IPS DF 6.9 (cell line): ENCODE measurements at regions not wholly inside any gene's neighbourhood (a gene's known extent, or its start where the extent isn't known, plus 50 kb on each side); places are given as distances from the start of the nearest gene placed in this dataset.

Experiments
- DNase-seq: peaks from one replicate; pipeline ENCODE4 v3.0.0-alpha.2; 2013; ENCODE audit warnings: low read depth, low spot score
- H3K27ac ChIP-seq: one replicate; pipeline ENCODE4 v1.5.1; 2013; ENCODE audit warnings: low read length, control low read depth
- H3K27me3 ChIP-seq: 2 replicates; pipeline ENCODE4 v1.6.1; 2013; ENCODE audit warnings: mild to moderate bottlenecking, low read length; ENCODE audit not compliant: control insufficient read depth, insufficient read depth
- H3K36me3 ChIP-seq: 2 replicates; pipeline ENCODE4 v1.6.1; 2013; ENCODE audit warnings: low read length; ENCODE audit not compliant: control insufficient read depth, insufficient read depth
- H3K4me1 ChIP-seq: 2 replicates; pipeline ENCODE4 v1.6.1; 2013; ENCODE audit warnings: low read length; ENCODE audit not compliant: control insufficient read depth, insufficient read depth
- H3K4me3 ChIP-seq: 2 replicates; pipeline ENCODE4 v1.5.1; 2013; ENCODE audit warnings: mild to moderate bottlenecking, low read length
- H3K9me3 ChIP-seq: 2 replicates; pipeline ENCODE4 v1.6.1; 2013; ENCODE audit warnings: low read length, inconsistent platforms; ENCODE audit not compliant: control insufficient read depth, insufficient read depth
- WGBS: extraction: QIAGEN DNeasy Blood & Tissue Kit; methylation state at CpG from one replicate; pipeline ENCODE4 v1.1.7; 2013; ENCODE audit warnings: mixed read lengths, missing lambda C conversion rate; ENCODE audit not compliant: insufficient read length, insufficient coverage; 5-methylcytosine and 5-hydroxymethylcytosine counted together

DNA sequence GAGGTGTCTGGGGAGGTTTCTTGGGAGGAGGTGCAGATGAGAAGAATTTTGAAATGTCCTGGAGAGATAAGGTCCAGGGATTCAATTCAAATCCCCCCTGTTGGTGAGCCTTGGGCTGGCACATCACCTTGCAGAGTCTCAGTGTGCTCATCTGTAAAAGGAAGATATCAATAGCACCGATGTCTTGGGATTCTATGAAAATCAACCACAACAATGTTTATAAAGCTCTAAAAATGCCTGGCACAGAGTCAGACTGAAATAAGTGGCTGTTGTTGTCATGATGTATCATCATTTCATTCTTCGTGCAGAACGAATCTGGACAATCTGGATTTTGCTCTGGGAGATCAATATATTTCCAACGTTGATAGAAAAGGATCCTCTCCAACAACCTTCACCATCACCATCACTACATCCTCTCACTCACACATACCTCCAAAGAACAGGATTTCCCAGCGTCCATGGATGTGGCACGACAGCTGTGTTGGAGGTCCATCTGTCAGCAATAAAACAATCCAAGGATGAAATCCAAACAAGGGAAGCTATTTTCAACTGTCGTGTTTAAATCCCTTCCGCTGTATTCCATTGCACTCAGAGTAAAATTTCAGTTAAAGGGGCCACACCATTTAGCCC is 393.7 kb upstream of the DYNLRB2 start:
- WGBS = no CpG with 5 or more reads among the region's 8 CpGs
- Histone ChIP-seq H3K9me3 (no peaks in the 10 kb centered on the region), H3K27ac (no peak overlapping the region), H3K27me3 (no peaks in the 10 kb centered on the region), H3K4me3 (no peak overlapping the region), H3K36me3 (no peaks in the 10 kb centered on the region), H3K4me1 (no peaks in the 10 kb centered on the region)
- DNase-seq = no peak

DNA sequence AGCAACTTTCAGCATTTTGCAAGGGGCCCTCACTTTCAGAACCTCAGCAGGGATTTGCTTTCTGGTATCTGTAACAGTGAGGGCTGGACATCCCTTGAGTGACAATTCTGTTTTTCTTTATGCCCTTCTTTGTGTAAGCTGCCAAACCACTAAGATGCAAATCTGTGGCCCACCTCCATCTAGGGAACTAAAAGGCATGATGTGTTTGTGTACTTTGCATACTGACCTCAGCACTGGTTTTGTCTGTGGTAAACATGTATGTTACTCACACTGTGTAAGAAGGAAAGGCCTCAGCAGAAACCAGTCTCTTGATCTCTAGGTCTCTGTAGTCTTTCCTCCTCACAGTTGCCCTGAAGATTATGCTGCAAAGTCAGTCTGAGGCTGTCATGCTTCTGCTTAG is 396.6 kb upstream of the DYNLRB2 start:
- Histone ChIP-seq H3K4me3 (no peak overlapping the region), H3K36me3 (no peaks in the 10 kb centered on the region), H3K27me3 (no peaks in the 10 kb centered on the region), H3K4me1 (no peaks in the 10 kb centered on the region), H3K27ac (no peak overlapping the region), H3K9me3 (no peaks in the 10 kb centered on the region)
- DNase-seq = no peak

DNA sequence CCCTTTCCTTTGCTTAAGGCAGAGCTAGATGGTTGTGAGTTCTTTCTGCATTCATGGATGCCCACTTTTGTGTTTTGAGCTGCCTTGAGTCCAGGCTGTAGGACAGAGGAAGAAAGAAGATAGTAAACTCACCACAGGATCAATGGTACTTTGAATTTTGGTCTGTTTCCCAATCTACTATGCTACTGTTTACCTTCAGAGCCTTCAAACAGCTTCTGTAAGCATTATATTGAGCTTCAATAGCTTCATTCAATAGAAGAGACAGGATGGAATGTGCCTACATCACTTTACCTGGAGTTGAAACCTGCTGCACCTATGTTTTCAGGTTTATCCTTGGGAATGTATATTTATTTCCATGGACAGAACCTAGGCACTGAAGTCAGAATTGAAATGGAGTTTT is 397.9 kb upstream of the DYNLRB2 start:
- Histone ChIP-seq H3K27me3 (no peaks in the 10 kb centered on the region), H3K9me3 (no peaks in the 10 kb centered on the region), H3K4me3 (no peak overlapping the region), H3K36me3 (no peaks in the 10 kb centered on the region), H3K4me1 (no peaks in the 10 kb centered on the region), H3K27ac (no peak overlapping the region)
- no peak for DNase-seq

DNA sequence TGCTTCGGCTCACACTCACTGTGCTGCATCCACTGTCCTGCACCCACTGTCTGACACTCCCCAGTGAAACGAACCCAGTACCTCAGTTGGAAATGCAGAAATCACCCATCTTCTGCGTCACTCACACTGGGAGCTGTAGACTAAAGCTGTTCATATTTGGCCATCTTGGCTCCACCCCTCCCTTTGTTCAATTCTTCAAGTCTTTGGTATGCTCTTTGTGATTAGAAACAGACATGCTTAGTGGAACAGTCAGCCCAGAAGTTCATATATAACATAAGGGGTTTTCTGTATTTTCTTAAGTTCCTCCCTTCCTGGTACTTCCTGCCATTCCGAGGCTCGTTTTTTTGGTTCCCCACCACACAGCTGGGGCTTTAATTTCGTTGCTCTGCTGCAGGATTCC is 398.5 kb upstream of the DYNLRB2 start:
- Histone ChIP-seq H3K4me3 (no peak overlapping the region), H3K27ac (no peak overlapping the region), H3K9me3 (no peaks in the 10 kb centered on the region), H3K36me3 (no peaks in the 10 kb centered on the region), H3K27me3 (no peaks in the 10 kb centered on the region), H3K4me1 (no peaks in the 10 kb centered on the region)
- no CpG with 5 or more reads among the region's 6 CpGs for WGBS
- no peak for DNase-seq

DNA sequence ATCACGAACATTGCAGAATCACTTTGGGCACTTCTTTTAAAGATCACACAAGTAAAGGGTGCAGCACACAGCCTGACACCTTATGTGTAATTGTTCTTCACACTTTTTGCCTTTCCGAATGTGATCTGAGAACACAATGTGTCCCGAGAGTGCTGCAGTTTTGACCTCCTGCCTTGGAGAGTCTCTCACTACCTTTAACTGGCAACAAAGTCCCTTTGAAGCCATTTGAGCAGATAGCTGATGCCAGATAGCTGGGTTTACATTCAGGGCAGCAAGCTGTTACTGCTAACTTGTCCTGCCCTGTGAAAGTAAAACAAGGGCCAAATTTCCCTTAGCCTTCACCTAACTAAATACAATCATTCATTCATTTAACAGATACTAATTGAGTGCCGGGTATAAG is 411.0 kb upstream of the DYNLRB2 start:
- DNase-seq = no peak
- H3K4me3 ChIP-seq = no peak overlapping the region
- no CpG with 5 or more reads among the region's 4 CpGs for WGBS
- H3K27me3 ChIP-seq = no peaks in the 10 kb centered on the region
- no peaks in the 10 kb centered on the region for H3K36me3 ChIP-seq
- no peaks in the 10 kb centered on the region for H3K4me1 ChIP-seq
- no peaks in the 10 kb centered on the region for H3K9me3 ChIP-seq
- H3K27ac ChIP-seq = no peak overlapping the region

DNA sequence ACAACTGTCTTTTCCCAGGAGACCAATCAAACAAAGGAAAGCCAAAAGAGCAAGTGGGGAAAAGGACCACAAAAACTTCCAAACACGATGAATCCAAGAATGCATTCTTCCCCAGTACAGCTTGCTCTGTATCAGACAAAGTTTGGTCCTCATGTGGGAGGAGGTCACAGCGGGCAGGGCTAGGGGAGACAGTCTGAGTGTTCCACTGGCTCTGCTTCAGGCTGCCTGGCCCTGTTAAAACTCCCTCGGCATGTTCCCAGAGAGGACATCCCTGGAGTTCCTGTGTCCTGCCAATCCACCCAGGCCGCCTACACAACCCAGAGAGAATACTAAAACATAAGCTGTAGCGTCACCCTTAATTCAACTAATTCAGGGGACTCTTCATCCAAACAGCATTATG is 415.1 kb upstream of the DYNLRB2 start:
- Histone ChIP-seq H3K9me3 (no peaks in the 10 kb centered on the region), H3K4me3 (no peak overlapping the region), H3K27ac (no peak overlapping the region), H3K36me3 (no peaks in the 10 kb centered on the region), H3K27me3 (no peaks in the 10 kb centered on the region), H3K4me1 (no peaks in the 10 kb centered on the region)
- no peak for DNase-seq
- WGBS = no CpG with 5 or more reads among the region's 5 CpGs

DNA sequence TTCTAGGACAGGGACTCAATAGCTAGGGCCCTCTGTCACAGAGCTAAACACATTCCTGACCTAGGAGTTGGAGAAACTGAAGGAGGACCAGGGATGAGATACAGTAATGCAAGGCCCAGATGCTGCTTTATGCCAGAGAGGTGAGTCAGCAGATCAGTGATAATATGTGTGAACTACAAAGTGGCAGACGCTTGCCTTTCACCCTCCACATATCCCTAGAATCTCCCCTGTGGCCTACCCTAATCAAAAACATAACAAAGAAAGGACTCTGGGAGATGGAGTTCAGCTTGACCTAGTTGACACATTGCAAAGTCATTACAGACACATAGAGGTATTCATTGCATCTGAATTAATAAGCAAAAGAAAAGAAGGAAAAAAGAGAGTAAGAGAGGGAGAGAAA is 417.6 kb upstream of the DYNLRB2 start:
- no peaks in the 10 kb centered on the region for H3K4me1 ChIP-seq
- H3K27me3 ChIP-seq = no peaks in the 10 kb centered on the region
- no peak overlapping the region for H3K4me3 ChIP-seq
- H3K36me3 ChIP-seq = no peaks in the 10 kb centered on the region
- no peak for DNase-seq
- no peak overlapping the region for H3K27ac ChIP-seq
- H3K9me3 ChIP-seq = no peaks in the 10 kb centered on the region
- WGBS = no CpG with 5 or more reads among the region's 1 CpG

DNA sequence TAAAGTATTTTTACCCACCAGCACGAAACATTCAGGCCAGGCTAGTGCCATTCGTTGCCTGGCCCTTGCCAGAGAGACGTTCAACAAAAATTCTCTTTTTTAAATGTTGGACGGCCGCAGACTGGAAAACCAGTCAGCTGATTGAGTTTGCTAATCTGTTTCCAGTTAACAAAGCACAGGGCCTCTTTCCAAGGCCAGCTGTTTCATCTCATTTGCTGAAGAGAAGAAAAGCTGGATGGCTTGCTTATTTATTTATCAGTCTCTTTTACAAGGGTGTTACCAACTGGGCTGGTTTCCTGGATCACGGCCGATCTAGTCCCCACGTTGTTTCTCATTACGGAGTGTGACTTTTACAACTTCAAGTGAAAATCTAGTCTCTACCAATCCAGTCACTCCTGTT is 418.7 kb upstream of the DYNLRB2 start:
- DNase-seq = no peak
- Histone ChIP-seq H3K27ac (no peak overlapping the region), H3K4me3 (no peak overlapping the region), H3K36me3 (no peaks in the 10 kb centered on the region), H3K27me3 (no peaks in the 10 kb centered on the region), H3K9me3 (no peaks in the 10 kb centered on the region), H3K4me1 (no peaks in the 10 kb centered on the region)
- no CpG with 5 or more reads among the region's 9 CpGs for WGBS

DNA sequence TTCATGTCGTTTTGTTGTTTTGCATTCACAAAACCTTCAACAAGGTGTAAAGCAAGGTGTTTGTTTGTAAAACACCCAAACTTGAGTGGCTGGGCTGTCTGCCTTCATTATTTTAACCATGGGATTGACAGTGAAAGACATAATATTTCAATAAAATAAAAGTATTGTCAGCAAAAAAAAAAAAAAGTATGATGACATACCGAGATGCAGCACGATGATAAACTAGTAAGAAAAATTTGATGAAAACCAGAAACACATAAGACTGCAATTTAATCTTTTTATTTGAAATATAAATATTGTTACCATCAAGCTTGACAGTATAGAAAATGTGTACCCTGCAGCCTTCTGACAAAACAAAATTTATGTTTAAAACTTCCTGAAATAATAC is 419.3 kb upstream of the DYNLRB2 start:
- H3K27me3 ChIP-seq = no peaks in the 10 kb centered on the region
- H3K9me3 ChIP-seq = no peaks in the 10 kb centered on the region
- no peak overlapping the region for H3K4me3 ChIP-seq
- WGBS = no CpG with 5 or more reads among the region's 3 CpGs
- H3K27ac ChIP-seq = no peak overlapping the region
- no peaks in the 10 kb centered on the region for H3K4me1 ChIP-seq
- DNase-seq = no peak
- no peaks in the 10 kb centered on the region for H3K36me3 ChIP-seq

DNA sequence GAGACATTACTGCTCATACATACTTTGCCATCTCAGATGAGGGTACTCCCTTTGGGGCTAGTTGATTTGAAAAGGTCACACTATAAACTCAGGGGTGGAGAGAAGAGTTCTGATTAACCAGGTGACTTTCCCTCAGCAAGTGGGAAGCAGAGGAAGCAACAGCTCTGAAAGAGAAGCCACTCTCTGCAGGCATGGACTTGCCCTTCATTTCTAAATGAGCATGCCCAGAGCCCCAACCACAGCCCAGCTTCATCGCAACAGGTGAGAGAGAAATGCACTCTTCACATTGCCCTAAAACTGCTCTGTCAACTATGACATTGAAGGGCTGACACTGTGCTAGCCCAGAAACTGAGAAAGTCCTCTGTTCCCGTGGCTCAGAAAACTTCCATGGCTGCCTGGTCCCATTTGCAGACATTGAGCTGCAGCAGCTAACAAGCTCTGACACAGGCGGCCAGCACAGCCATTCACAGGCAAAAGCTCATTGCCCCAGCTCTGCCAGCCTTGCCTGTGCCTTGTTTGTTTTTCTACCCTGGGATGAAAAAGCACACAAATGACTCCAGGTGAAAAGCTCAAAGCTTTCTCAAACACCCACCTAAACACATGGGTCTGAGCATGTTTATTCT is 419.8 kb upstream of the DYNLRB2 start:
- Histone ChIP-seq H3K36me3 (no peaks in the 10 kb centered on the region), H3K4me3 (no peak overlapping the region), H3K4me1 (no peaks in the 10 kb centered on the region), H3K27ac (no peak overlapping the region), H3K9me3 (no peaks in the 10 kb centered on the region), H3K27me3 (no peaks in the 10 kb centered on the region)
- WGBS = no CpG with 5 or more reads among the region's 3 CpGs
- no peak for DNase-seq

DNA sequence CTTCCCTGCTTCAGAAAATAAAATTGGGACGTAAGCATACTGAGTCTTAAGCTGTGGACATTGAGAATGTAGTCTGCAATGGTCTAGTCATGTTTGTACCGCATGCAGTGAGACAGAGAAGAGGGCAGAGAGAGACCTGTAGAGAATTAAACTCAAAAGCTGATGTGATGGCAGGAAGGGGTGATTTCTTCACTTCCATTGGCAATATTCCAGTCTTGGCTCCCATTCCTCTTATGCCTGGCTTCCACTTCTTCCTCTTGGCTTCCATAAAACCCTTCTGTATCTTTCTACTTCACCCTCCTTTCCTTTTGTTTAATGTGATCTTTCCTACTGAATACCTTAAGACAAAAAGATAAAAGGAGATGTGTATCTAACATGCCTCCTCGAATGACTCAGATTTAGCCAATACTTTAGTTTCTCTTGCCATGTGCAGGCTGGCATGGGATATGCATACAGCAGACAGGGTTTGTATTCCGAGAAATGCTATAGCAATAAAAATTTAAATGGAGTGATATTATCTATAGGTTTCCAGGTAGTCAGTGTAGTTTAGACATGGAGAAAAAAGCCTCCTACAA is 423.1 kb upstream of the DYNLRB2 start:
- Histone ChIP-seq H3K36me3 (no peaks in the 10 kb centered on the region), H3K27ac (no peak overlapping the region), H3K4me1 (no peaks in the 10 kb centered on the region), H3K4me3 (no peak overlapping the region), H3K27me3 (no peaks in the 10 kb centered on the region), H3K9me3 (no peaks in the 10 kb centered on the region)
- no peak for DNase-seq
- WGBS = no CpG with 5 or more reads among the region's 4 CpGs
